SU-DHL-6 (cell line): ENCODE measurements at regions not wholly inside any gene's neighbourhood (a gene's known extent, or its start where the extent isn't known, plus 50 kb on each side); places are given as distances from the start of the nearest gene placed in this dataset.

ENCODE experiments used
- H2AFZ ChIP-seq: fragments of 200-600 bp; sonication (generic); 2 replicates; pipeline ENCODE4 v1.6.1; 2014; ENCODE audit warnings: low read depth, mild to moderate bottlenecking, moderate library complexity, mixed read lengths, antibody characterized with exemption, low read length; ENCODE audit not compliant: severe bottlenecking
- H3F3A ChIP-seq: fragments of 200-600 bp; shearing (Covaris generic); 2 replicates; pipeline ENCODE4 v1.6.0; 2016; ENCODE audit warnings: antibody characterized with exemption, mild to moderate bottlenecking; ENCODE audit not compliant: insufficient read depth
- H3K27ac ChIP-seq: fragments of 200-600 bp; sonication (generic); 2 replicates; pipeline ENCODE4 v1.5.1; 2016; ENCODE audit warnings: low read depth, mild to moderate bottlenecking, low read length, moderate library complexity, mixed read lengths
- H3K27me3 ChIP-seq: fragments of 200-600 bp; sonication (generic), shearing (Covaris generic); 2 replicates; pipeline ENCODE4 v1.6.0; 2014; ENCODE audit warnings: mild to moderate bottlenecking, low read length
- H3K36me3 ChIP-seq: fragments of 200-600 bp; sonication (generic); 2 replicates; pipeline ENCODE4 v1.6.1; 2014; ENCODE audit warnings: mild to moderate bottlenecking, low read length, mixed read lengths
- H3K4me2 ChIP-seq: fragments of 300-600, 200-600 bp; shearing (Covaris generic), sonication (generic); 2 replicates; pipeline ENCODE4 v1.6.0; 2014; ENCODE audit warnings: low read length, low read depth, mild to moderate bottlenecking; ENCODE audit not compliant: poor library complexity, severe bottlenecking
- H3K4me3 ChIP-seq: fragments of 200-600 bp; sonication (generic); 2 replicates; pipeline ENCODE4 v1.5.1; 2014; ENCODE audit warnings: antibody characterized with exemption, low read length, mild to moderate bottlenecking, mixed read lengths; ENCODE audit not compliant: insufficient read depth, poor library complexity, severe bottlenecking
- H3K79me2 ChIP-seq: fragments of 200-600 bp; sonication (generic); 2 replicates; pipeline ENCODE4 v1.6.1; 2014; ENCODE audit warnings: mild to moderate bottlenecking, low read length, moderate library complexity; ENCODE audit not compliant: insufficient read depth
- H3K9ac ChIP-seq: fragments of 200-600 bp; sonication (generic); 2 replicates; pipeline ENCODE4 v1.7.0; 2014; ENCODE audit warnings: mild to moderate bottlenecking, low read length
- H3K9me2 ChIP-seq: fragments of 200-600 bp; sonication (generic); replicated peaks from 2 replicates; pipeline ENCODE4 v1.6.1; 2014; ENCODE audit warnings: low read length; ENCODE audit not compliant: insufficient read depth
- H3K9me3 ChIP-seq: fragments of 200-600 bp; sonication (generic); 2 replicates; pipeline ENCODE4 v1.6.1; 2014; ENCODE audit warnings: low read length, mixed read lengths; ENCODE audit not compliant: insufficient read depth
- H4K20me1 ChIP-seq: fragments of 200-600 bp; sonication (generic); 2 replicates; pipeline ENCODE4 v1.6.1; 2014; ENCODE audit warnings: low read depth, mild to moderate bottlenecking, antibody characterized with exemption, low read length, moderate library complexity, mixed read lengths
- EZH2phosphoT487 ChIP-seq: fragments of 200-600 bp; sonication (generic), shearing (Covaris generic); conservative IDR thresholded peaks from 2 replicates; pipeline ENCODE4 v1.6.1; 2018; ENCODE audit warnings: mild to moderate bottlenecking, antibody characterized with exemption, low read length, moderate library complexity, mixed read lengths
- TF ChIP-seq, protein P1 (sequence below): fragments of 200-600 bp; sonication (generic); IDR thresholded peaks from one replicate; pipeline ENCODE4 v1.5.1; 2017; ENCODE audit warnings: antibody characterized with exemption, mild to moderate bottlenecking, low read length, moderate library complexity; ENCODE audit not compliant: insufficient read depth, poor library complexity, severe bottlenecking

DNA sequence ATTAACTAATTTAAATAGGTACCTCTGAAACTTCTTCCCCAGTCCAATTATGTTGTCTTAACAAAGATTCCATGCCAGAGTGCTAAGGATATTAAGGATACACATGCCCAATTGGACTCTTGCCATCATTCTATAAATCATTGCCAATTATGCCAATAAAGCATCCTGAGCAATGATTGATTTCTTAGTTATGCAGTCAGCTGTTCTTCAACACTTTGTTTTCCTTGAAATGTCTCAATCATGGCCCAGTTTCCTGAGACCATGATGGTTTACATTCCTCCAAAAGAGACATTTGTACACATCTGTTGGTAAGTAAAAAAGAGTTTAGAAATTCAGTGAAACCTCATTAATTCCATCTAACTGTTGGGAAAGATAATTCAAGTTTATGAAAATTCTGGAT is 180.4 kb upstream of the PKN2 start:
- no peaks in the 10 kb centered on the region for H3K36me3 ChIP-seq
- H2AFZ ChIP-seq: no peak overlapping the region
- no peaks in the 10 kb centered on the region for H3K9me2 ChIP-seq
- no peaks in the 10 kb centered on the region for H3K9me3 ChIP-seq
- H3K27ac ChIP-seq: no peak overlapping the region
- H3K4me3 ChIP-seq: no peak overlapping the region
- H3K9ac ChIP-seq: no peak overlapping the region
- H3F3A ChIP-seq: no peaks in the 10 kb centered on the region
- H3K27me3 ChIP-seq: no peaks in the 10 kb centered on the region
- no peaks in the 10 kb centered on the region for H4K20me1 ChIP-seq
- TF ChIP-seq EZH2phosphoT487: no peak
- TF ChIP-seq, protein P1, sequence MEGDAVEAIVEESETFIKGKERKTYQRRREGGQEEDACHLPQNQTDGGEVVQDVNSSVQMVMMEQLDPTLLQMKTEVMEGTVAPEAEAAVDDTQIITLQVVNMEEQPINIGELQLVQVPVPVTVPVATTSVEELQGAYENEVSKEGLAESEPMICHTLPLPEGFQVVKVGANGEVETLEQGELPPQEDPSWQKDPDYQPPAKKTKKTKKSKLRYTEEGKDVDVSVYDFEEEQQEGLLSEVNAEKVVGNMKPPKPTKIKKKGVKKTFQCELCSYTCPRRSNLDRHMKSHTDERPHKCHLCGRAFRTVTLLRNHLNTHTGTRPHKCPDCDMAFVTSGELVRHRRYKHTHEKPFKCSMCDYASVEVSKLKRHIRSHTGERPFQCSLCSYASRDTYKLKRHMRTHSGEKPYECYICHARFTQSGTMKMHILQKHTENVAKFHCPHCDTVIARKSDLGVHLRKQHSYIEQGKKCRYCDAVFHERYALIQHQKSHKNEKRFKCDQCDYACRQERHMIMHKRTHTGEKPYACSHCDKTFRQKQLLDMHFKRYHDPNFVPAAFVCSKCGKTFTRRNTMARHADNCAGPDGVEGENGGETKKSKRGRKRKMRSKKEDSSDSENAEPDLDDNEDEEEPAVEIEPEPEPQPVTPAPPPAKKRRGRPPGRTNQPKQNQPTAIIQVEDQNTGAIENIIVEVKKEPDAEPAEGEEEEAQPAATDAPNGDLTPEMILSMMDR: no peak
- H3K79me2 ChIP-seq: no peaks in the 10 kb centered on the region
- H3K4me2 ChIP-seq: no peak overlapping the region

DNA sequence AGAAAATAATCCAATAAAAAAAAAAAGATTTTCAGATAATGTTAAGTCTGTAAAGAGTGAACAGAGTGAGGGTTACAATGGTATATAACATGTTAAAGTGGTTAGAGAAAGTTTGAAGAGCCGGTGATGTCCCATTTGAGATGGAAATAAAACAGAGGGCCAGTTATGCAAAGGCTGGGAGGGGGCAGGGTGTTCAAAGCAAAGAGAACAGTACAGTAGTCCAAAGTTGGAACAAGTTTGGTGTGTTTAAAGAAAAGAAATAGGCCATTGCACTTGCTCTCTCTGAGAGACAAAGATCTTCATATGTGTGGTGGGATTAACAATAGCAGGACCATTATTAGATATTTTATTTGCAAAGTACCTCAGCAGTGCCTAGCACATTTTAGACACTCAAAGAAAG is 179.5 kb upstream of the PKN2 start:
- no peak overlapping the region for H3K4me3 ChIP-seq
- no peaks in the 10 kb centered on the region for H3K79me2 ChIP-seq
- H3K9me2 ChIP-seq: no peaks in the 10 kb centered on the region
- no peak for TF ChIP-seq EZH2phosphoT487
- TF ChIP-seq, protein P1: no peak
- no peaks in the 10 kb centered on the region for H4K20me1 ChIP-seq
- no peaks in the 10 kb centered on the region for H3F3A ChIP-seq
- H3K36me3 ChIP-seq: no peaks in the 10 kb centered on the region
- no peak overlapping the region for H2AFZ ChIP-seq
- H3K9ac ChIP-seq: no peak overlapping the region
- no peaks in the 10 kb centered on the region for H3K27me3 ChIP-seq
- no peak overlapping the region for H3K4me2 ChIP-seq
- H3K27ac ChIP-seq: no peak overlapping the region
- no peaks in the 10 kb centered on the region for H3K9me3 ChIP-seq

DNA sequence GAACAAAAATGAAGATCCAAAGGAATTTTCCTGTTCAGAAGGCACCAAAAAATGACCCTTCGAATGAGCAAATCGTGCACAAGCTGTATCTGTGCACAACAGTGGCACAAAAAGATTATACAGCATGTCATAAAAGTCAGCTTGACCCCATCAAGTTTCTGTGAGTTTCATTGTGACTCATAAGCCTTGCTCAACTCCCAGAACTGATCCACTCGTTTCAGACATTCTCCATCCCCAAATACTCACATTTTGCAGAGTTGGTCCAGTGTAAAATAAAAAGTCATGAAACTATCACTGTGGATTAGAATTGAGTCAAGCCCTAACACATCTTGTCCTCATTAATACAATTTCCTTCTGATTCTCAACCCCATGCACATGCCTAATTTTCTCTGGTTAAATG is 174.7 kb upstream of the PKN2 start:
- Histone ChIP-seq H3K79me2 (no peaks in the 10 kb centered on the region), H3K27me3 (no peaks in the 10 kb centered on the region), H4K20me1 (no peaks in the 10 kb centered on the region), H3F3A (no peaks in the 10 kb centered on the region), H3K4me3 (no peak overlapping the region), H3K36me3 (no peaks in the 10 kb centered on the region), H3K9ac (no peak overlapping the region), H3K9me3 (no peaks in the 10 kb centered on the region), H3K9me2 (no peaks in the 10 kb centered on the region), H3K27ac (no peak overlapping the region), H3K4me2 (no peak overlapping the region), H2AFZ (no peak overlapping the region)
- TF ChIP-seq, protein P1: no peak
- no peak for TF ChIP-seq EZH2phosphoT487
